B cell (primary cell): ENCODE measurements at regions not wholly inside any gene's neighbourhood (a gene's known extent, or its start where the extent isn't known, plus 50 kb on each side); places are given as distances from the start of the nearest gene placed in this dataset.

Source experiments
- EZH2 ChIP-seq: IDR thresholded peaks from 2 replicates; pipeline ENCODE4 v1.6.1; 2012; ENCODE audit warnings: borderline replicate concordance, low read depth, mild to moderate bottlenecking, moderate library complexity, low read length; ENCODE audit not compliant: insufficient read depth, poor library complexity, severe bottlenecking
- TF ChIP-seq, protein P1 (sequence below): fragments of 200-600 bp; IDR thresholded peaks from one replicate; pipeline ENCODE4 v1.8.0; 2022; ENCODE audit warnings: antibody characterized with exemption, mild to moderate bottlenecking

DNA sequence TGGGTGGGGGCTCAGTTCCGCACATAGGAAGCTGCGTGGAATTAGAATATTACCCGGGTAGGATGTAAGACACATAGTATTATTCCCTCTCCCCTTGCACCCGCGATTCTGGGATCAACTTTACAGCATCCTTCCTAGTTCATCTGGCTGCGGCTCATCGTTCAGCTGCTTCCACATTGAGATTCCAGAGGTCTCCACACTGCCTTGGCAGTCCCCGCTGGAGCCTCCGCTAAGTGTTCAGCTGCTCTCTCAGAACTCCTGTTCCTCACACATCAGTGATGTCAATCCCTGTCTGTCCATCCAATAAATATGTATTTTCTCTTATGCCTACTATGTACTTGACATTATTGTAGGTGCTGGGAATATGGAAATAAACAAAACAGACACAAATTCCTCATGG is 135.6 kb upstream of the SYT6 start:
- TF ChIP-seq, protein P1, sequence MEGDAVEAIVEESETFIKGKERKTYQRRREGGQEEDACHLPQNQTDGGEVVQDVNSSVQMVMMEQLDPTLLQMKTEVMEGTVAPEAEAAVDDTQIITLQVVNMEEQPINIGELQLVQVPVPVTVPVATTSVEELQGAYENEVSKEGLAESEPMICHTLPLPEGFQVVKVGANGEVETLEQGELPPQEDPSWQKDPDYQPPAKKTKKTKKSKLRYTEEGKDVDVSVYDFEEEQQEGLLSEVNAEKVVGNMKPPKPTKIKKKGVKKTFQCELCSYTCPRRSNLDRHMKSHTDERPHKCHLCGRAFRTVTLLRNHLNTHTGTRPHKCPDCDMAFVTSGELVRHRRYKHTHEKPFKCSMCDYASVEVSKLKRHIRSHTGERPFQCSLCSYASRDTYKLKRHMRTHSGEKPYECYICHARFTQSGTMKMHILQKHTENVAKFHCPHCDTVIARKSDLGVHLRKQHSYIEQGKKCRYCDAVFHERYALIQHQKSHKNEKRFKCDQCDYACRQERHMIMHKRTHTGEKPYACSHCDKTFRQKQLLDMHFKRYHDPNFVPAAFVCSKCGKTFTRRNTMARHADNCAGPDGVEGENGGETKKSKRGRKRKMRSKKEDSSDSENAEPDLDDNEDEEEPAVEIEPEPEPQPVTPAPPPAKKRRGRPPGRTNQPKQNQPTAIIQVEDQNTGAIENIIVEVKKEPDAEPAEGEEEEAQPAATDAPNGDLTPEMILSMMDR, result no peak
- no peak for TF ChIP-seq EZH2
